ENCODE measurements at regions not wholly inside any gene's neighbourhood (a gene's known extent, or its start where the extent isn't known, plus 50 kb on each side); places are given as distances from the start of the nearest gene placed in this dataset.

- no peak for TF ChIP-seq CTCF (IDR thresholded peaks at IDR 0.05)
- TF ChIP-seq POLR2A (IDR thresholded peaks at IDR 0.05), result no peak
These were observed 653.6 kb upstream of the EEF2KMT start for GRCh38 chr16:5751216-5751615.
